Mesothelial cell of epicardium (in vitro differentiated cells): ENCODE measurements at regions not wholly inside any gene's neighbourhood (a gene's known extent, or its start where the extent isn't known, plus 50 kb on each side); places are given as distances from the start of the nearest gene placed in this dataset.

ENCODE experiments used
- DNase-seq, 2 experiments: peaks; one replicate each; pipeline ENCODE4 v3.0.0; 2021; ENCODE audit warnings: low spot score in 2 of 2; ENCODE audit not compliant: unreplicated experiment in 2 of 2
- H3K27ac Mint-ChIP-seq: 2 replicates; pipeline ENCODE4 v1.8.0; 2021; ENCODE audit warnings: mixed read lengths
- H3K27me3 Mint-ChIP-seq: 2 replicates; pipeline ENCODE4 v1.8.0; 2021; ENCODE audit warnings: low read depth, mixed read lengths
- H3K36me3 Mint-ChIP-seq: 2 replicates; pipeline ENCODE4 v1.8.0; 2021; ENCODE audit warnings: mixed read lengths
- H3K4me1 Mint-ChIP-seq: 2 replicates; pipeline ENCODE4 v1.8.0; 2021; ENCODE audit warnings: mixed read lengths
- H3K4me3 Mint-ChIP-seq: 2 replicates; pipeline ENCODE4 v1.8.0; 2021; ENCODE audit warnings: mild to moderate bottlenecking, moderate library complexity, mixed read lengths
- H3K9me3 Mint-ChIP-seq: 2 replicates; pipeline ENCODE4 v1.8.0; 2021; ENCODE audit warnings: mixed read lengths
- CTCF ChIP-seq: fragments of 200-600 bp; sonication (generic); IDR thresholded peaks from one replicate; pipeline ENCODE4 v1.5.0; 2021; ENCODE audit warnings: antibody characterized with exemption; ENCODE audit not compliant: unreplicated experiment

GRCh38 chr7:445020-445419, 74.6 kb downstream of the PDGFA start:
- Mint-ChIP-seq H3K27ac (peak overlapping the region; percentile 39), H3K4me3 (no peak overlapping the region), H3K4me1 (peaks cover 19% of the 10 kb centered on the region), H3K36me3 (no peaks in the 10 kb centered on the region), H3K9me3 (no peaks in the 10 kb centered on the region), H3K27me3 (no peaks in the 10 kb centered on the region)
- DNase-seq = no peak
- no peak for TF ChIP-seq CTCF

GRCh38 chr7:445563-446288, 73.9 kb downstream of the PDGFA start:
- Mint-ChIP-seq H3K9me3 (no peaks in the 10 kb centered on the region), H3K4me3 (no peak overlapping the region), H3K36me3 (no peaks in the 10 kb centered on the region), H3K27me3 (no peaks in the 10 kb centered on the region), H3K27ac (peak overlapping the region; percentile 47), H3K4me1 (peaks cover 15% of the 10 kb centered on the region)
- no peak for DNase-seq
- no peak for TF ChIP-seq CTCF

- Mint-ChIP-seq H3K4me1 (peaks cover 20% of the 10 kb centered on the region), H3K27me3 (no peaks in the 10 kb centered on the region), H3K9me3 (no peaks in the 10 kb centered on the region), H3K36me3 (no peaks in the 10 kb centered on the region), H3K4me3 (no peak overlapping the region), H3K27ac (peak overlapping the region; percentile 30)
- no peak for TF ChIP-seq CTCF
- no peak for DNase-seq
Measured at GRCh38 chr7:446289-446935, 73.2 kb downstream of the PDGFA start.
